GM13977 (cell line): ENCODE measurements at regions not wholly inside any gene's neighbourhood (a gene's known extent, or its start where the extent isn't known, plus 50 kb on each side); places are given as distances from the start of the nearest gene placed in this dataset.

Experiments
- DNase-seq: peaks from one replicate; pipeline ENCODE4 v3.0.0; 2012; ENCODE audit warnings: low spot score
- CTCF ChIP-seq: IDR thresholded peaks from 2 replicates; pipeline ENCODE4 v1.5.1; 2012; ENCODE audit warnings: mild to moderate bottlenecking, control low read depth; ENCODE audit not compliant: insufficient read depth; ENCODE audit errors: extremely low read depth, missing control alignments
- in situ Hi-C: fragments of 300-500 bp; cut with MboI; formaldehyde crosslinking; loops from one replicate; pipeline ENCODE4 v1.12.0; 2022; ENCODE audit warnings: low sequenced_read_pairs, low pct_unique_long_range_greater_than_20kb, mixed read lengths, inconsistent platforms; ENCODE audit not compliant: unreplicated experiment

DNA sequence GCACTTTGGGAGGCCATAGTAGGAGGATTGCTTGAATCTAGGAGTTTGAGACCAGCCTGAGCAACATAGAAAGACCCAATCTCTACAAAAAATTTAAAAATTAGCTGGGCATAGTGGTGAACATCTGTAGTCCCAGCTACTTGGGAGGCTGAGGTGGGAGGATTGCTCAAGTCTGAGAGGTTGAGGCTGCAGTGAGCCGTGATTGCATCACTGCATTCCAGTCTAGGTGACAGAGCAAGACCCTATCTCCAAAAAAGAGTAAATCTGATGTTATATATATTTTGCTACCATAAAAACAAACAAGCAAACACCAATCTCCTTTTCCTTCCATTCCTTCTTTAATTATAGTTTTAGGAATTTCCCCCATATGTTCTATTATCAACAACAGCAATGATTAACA is 74.2 kb upstream of the RNU6-1 start:
- in situ Hi-C loops = no loop called here
- DNase-seq = no peak
- no peak for TF ChIP-seq CTCF

DNA sequence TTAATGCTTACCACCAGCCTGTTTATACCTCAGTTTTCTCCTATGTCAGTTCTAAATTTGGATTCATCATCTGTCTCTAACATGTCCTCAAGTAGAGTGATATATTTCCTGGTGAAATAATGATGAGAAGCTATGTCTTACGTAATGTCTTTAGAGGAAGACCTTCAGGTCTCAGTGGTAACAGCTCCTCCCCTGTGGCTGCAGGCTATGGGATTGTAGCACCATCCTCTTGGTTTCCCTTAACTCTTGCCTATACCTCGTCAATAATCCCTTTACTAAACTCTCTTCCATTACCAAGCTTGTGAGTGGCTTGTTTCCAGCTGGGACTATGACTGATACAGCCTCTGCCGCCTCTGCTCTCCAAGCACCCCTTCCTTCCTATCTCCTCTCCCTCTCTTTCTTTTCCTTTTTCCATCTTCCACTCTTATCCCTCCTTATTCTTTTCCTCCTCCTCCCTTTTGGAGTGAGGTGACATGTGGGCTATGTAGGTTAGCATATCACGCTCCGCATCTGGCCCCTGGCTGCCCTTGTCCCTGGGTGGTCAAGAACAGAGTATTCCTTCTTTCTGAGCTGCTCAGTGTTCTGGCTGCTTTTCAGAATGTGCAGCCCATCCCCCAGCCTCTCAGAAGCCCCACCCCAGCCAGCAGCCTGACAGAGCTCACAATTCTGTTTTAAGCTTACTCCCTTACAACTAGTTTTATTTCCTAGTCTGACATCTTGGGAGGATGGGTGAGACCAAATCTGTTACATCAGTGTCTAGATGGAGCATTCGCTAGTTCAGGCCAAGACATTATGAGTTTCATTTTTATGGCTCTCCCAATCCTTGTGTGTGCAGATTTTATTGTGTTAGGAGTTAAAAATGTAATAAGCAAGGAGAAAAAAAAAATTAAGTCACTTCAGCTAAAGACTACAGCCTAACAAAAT is 75.0 kb upstream of the RNU6-1 start:
- TF ChIP-seq CTCF = no peak
- in situ Hi-C loops = no loop called here
- DNase-seq = no peak

DNA sequence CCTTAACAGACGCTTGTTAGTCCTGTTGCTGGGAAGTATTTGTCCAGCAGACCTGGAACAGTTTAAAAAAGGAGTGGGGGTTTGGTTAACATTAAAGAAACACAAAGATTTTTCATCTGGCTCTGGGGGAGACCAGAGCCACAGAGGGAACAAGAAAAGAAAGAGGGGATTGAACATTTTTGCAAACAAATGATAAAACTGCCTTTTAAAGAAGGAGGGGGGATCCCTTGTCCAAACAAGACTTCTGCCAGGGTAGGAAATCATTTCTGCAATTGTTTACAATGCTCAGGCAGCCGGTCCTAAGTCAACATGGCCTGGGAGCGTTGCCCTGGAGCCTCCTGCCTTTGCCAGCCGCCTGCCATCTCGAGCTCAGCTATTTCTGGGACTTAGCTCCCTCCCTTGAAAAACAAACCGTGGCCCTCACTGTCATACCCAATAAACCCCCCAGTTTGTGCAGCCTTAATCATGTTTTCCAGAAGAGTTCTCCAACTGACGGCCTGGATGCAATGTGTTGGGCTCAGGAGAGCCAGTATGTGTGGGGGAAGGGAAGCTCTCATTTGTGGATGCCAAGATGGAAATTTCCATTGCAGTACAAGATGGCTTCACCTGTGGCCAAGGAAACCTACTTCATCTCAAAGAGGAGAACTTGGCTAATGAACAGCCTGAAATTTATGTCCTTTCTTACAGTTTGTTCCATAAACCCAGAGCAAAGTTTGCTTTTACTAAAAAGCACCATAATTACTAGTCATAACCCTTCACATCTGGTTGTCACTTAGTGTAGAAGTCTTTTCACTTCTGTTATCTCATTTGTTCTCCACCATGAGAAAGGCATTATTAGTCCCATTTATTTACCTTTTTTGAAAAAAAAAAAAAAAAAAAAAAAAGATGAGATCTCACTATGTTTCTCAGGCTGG is 75.9 kb upstream of the RNU6-1 start:
- in situ Hi-C loops = no loop called here
- no peak for TF ChIP-seq CTCF

DNA sequence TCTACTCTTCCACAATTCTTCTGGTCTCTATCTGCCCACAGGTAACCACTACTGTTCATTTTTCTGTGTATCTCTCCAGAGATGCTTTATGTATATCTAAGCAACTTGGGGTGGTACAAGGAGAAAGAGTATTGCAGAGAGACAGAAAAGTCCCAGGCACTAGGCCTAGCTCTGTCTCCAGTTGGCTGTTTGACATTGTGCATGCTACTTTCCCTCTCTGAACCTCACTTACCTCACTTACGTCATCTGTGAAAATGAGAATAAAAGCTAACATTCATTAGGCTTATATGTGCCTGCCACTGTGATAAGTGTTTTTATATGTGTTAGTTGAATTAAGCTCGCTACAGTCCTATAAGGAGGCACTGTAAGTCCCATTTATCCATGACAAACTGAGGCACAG is 76.7 kb upstream of the RNU6-1 start:
- no peak for TF ChIP-seq CTCF
- no peak for DNase-seq
- in situ Hi-C loops = no loop called here

More for the DNA sequence above, 75.9 kb upstream of the RNU6-1 start:
- no peak for DNase-seq

- DNase-seq = no peak
- TF ChIP-seq CTCF = no peak
- in situ Hi-C loops = no loop called here
Observed at GRCh38 chr15:67917037-67917436, 77.2 kb upstream of the RNU6-1 start.

DNA sequence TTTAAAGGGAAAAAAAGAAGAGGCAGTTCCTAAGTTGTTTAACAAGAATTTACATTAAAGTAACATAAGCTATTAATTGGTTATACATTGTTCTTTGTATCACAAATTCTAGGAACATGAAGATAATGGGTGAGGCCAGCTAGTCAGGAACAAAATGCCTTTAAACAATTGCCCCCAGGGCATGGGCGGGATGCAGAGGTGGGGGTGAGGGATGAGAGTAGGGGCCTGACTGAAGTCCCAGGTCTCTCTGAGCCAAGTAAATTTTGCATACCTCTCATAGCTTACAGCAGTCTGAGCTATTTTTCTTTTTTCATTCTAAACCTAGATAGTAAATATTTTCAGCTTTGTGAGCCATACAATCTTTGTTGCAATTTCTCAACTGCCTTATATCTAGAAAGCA is 77.8 kb upstream of the RNU6-1 start:
- in situ Hi-C loops = no loop called here
- no peak for TF ChIP-seq CTCF
- DNase-seq = no peak
